RWPE1 (cell line): ENCODE measurements at regions not wholly inside any gene's neighbourhood (a gene's known extent, or its start where the extent isn't known, plus 50 kb on each side); places are given as distances from the start of the nearest gene placed in this dataset.

Source experiments
- CTCF ChIA-PET: fragments of 350-600 bp; sonication (Branson Sonifier 250); formaldehyde crosslinking; extraction: SDS; loops from one replicate; lab custom pipeline; 2021; lab: Yijun Ruan, JAX
- POLR2A ChIA-PET: fragments of 400-600 bp; formaldehyde crosslinking; extraction: SDS; loops from one replicate; lab custom pipeline; 2020; ENCODE audit warnings: antibody characterized with exemption; ENCODE audit not compliant: low non-redundant PET; lab: Yijun Ruan, JAX
- DNase-seq: peaks from one replicate; pipeline ENCODE4 v3.0.0; 2012; ENCODE audit warnings: low spot score
- H3K27ac ChIP-seq: fragments of 450-650 bp; 2 replicates; pipeline ENCODE4 v1.5.1; 2017
- CTCF ChIP-seq: fragments of 450-650 bp; conservative IDR thresholded peaks from 2 replicates; pipeline ENCODE4 v1.5.1; 2017; ENCODE audit warnings: low read depth, mild to moderate bottlenecking

- CTCF ChIA-PET: no interaction called here
- no peak for DNase-seq
- POLR2A ChIA-PET: no interaction called here
- H3K27ac ChIP-seq: no peak overlapping the region
- no peak for TF ChIP-seq CTCF
Measured at GRCh38 chr7:68689087-68689433, 909.2 kb upstream of the AUTS2 start.

- no peak for TF ChIP-seq CTCF
- no peak overlapping the region for H3K27ac ChIP-seq
- DNase-seq: no peak
- CTCF ChIA-PET: no interaction called here
- POLR2A ChIA-PET: no interaction called here
Measured at GRCh38 chr7:68691261-68692216, 906.7 kb upstream of the AUTS2 start.

- no peak overlapping the region for H3K27ac ChIP-seq
- no peak for DNase-seq
- CTCF ChIA-PET: no interaction called here
- TF ChIP-seq CTCF: no peak
- POLR2A ChIA-PET: no interaction called here
Measured at GRCh38 chr7:68692511-68692910, 905.8 kb upstream of the AUTS2 start.

- ChIA-PET CTCF (no interaction called here), POLR2A (no interaction called here)
- DNase-seq: no peak
- H3K27ac ChIP-seq: no peak overlapping the region
- TF ChIP-seq CTCF: no peak
Measured at GRCh38 chr7:68694656-68695055, 903.6 kb upstream of the AUTS2 start.

DNA sequence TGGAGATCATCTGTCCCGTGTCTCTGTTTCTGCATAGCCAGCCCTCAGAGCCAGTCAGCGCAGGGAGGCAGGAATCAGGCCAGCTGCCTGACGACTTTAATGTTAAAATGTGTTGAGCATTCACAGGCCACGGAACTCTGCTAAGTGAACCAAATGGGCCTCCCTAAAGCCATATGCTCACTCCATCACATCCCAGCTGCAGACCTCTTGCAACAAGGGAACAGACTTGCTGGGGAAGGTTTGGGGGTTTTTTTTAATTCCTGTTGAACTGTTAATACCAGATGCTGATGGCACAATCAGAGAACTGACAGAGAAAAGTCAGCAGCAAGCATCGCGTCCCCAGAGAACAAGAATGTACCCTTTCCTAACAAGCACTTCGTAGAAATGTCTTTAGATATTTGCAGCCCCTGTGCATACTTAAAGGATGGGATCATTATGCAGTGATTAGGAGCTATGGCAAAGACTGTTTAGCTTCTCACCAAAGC lies 900.4 kb upstream of the AUTS2 start:
- H3K27ac ChIP-seq: no peak overlapping the region
- ChIA-PET CTCF (no interaction called here), POLR2A (no interaction called here)
- TF ChIP-seq CTCF: no peak
- no peak for DNase-seq

- CTCF ChIA-PET: no interaction called here
Measured at GRCh38 chr7:68699090-68699711, 899.1 kb upstream of the AUTS2 start.

More at GRCh38 chr7:68699090-68699711, 899.1 kb upstream of the AUTS2 start:
- POLR2A ChIA-PET: no interaction called here
- no peak for TF ChIP-seq CTCF
- no peak for DNase-seq
- no peak overlapping the region for H3K27ac ChIP-seq
